ENCODE measurements at regions not wholly inside any gene's neighbourhood (a gene's known extent, or its start where the extent isn't known, plus 50 kb on each side); places are given as distances from the start of the nearest gene placed in this dataset.

DNA sequence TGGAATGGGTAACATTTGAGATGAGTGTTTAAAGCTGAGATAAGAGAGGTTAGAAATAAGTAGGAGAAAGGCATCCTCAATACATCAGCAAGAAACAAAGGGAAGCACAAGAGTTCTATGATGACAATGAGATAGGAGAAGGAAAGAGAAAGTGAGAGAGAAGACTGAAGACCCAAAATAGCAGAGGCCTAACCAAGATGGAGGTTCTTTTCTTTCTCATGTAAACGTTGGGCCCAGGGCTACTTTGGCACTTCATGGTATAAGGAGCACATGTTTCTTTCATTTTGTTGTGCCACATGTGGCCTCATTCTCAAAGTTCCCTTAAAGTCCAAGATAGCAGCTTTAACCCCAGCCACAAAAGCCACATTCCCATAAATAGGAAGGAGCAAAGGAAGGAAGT, 120.5 kb upstream of the RMST start:
- TF ChIP-seq POLR2AphosphoS5 (IDR thresholded peaks at IDR 0.05; ENCODE audit: borderline replicate concordance, low read depth, low read length) (no peak), FOXP2 (optimal IDR thresholded peaks at IDR 0.05; ENCODE audit: control extremely low read depth, extremely low read length, insufficient read depth) (no peak)

Data from SK-N-MC (cell line).